ENCODE measurements at regions not wholly inside any gene's neighbourhood (a gene's known extent, or its start where the extent isn't known, plus 50 kb on each side); places are given as distances from the start of the nearest gene placed in this dataset.

- in situ Hi-C loops (cut with HindIII; ENCODE audit: low sequenced_read_pairs): no loop called here
- H3K4me3 ChIP-seq (ENCODE audit: low read depth, low read length): no peak overlapping the region
- DNase-seq (ENCODE audit: low read depth): no peak
- TF ChIP-seq, protein P1, sequence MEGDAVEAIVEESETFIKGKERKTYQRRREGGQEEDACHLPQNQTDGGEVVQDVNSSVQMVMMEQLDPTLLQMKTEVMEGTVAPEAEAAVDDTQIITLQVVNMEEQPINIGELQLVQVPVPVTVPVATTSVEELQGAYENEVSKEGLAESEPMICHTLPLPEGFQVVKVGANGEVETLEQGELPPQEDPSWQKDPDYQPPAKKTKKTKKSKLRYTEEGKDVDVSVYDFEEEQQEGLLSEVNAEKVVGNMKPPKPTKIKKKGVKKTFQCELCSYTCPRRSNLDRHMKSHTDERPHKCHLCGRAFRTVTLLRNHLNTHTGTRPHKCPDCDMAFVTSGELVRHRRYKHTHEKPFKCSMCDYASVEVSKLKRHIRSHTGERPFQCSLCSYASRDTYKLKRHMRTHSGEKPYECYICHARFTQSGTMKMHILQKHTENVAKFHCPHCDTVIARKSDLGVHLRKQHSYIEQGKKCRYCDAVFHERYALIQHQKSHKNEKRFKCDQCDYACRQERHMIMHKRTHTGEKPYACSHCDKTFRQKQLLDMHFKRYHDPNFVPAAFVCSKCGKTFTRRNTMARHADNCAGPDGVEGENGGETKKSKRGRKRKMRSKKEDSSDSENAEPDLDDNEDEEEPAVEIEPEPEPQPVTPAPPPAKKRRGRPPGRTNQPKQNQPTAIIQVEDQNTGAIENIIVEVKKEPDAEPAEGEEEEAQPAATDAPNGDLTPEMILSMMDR (IDR thresholded peaks at IDR 0.05; ENCODE audit: low read depth, low read length, missing control alignments): no peak
Observed at GRCh38 chr9:108382310-108382709, 473.5 kb downstream of the ACTL7B start.

GRCh38 chr9:108377881-108378280 lies 477.9 kb downstream of the ACTL7B start:
- H3K4me3 ChIP-seq (ENCODE audit: low read depth, low read length): no peak overlapping the region
- in situ Hi-C loops (cut with HindIII; ENCODE audit: low sequenced_read_pairs): no loop called here
- no peak for DNase-seq (ENCODE audit: low read depth)
- TF ChIP-seq, protein P1 (IDR thresholded peaks at IDR 0.05; ENCODE audit: low read depth, low read length, missing control alignments): no peak

DNA sequence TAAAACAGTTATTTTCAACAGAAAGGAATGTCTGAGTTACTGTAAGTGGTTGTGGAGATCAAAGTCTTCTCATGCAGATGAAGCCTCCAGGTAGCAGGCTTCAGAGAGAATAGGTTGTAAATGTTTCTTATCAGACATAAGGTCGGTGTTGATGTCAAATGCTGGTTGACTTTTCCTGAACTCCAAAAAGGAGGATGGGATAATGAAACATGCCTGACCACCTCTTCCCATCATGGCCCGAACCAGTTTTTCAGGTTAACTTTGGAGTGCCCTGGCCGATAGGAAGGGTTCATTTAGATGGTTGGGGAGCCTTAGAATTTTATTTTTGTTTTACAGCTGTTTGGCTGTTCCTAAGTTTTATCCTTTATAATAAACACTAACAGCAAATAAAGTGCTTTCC lies 478.4 kb downstream of the ACTL7B start:
- in situ Hi-C loops (cut with HindIII; ENCODE audit: low sequenced_read_pairs): no loop called here
- TF ChIP-seq, protein P1 (IDR thresholded peaks at IDR 0.05; ENCODE audit: low read depth, low read length, missing control alignments): no peak
- no peak overlapping the region for H3K4me3 ChIP-seq (ENCODE audit: low read depth, low read length)
- DNase-seq (ENCODE audit: low read depth): no peak

- in situ Hi-C loops (cut with HindIII; ENCODE audit: low sequenced_read_pairs): no loop called here
- no peak for DNase-seq (ENCODE audit: low read depth)
- TF ChIP-seq, protein P1 (IDR thresholded peaks at IDR 0.05; ENCODE audit: low read depth, low read length, missing control alignments): no peak
- no peak overlapping the region for H3K4me3 ChIP-seq (ENCODE audit: low read depth, low read length)
Observed at GRCh38 chr9:108376140-108376539, 479.6 kb downstream of the ACTL7B start.

DNA sequence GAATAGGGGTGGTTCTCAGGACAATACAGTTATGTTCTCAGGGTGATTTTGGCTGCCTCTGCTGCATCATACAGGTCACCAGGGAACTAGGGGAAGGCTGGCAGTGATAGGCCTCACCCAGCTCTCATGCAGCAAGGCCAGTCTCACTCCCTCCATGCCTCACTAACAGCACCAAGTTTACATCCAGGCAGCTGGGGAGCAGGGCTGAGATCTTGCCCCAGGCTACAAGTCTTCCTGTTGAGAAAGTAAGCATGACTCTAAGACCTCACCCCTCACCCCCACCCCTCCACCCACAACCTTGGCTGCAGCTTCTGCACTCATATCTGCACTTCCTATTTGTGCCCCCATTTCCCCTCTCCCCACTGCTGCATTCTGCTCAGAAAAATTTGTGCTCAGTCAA lies 481.2 kb downstream of the ACTL7B start:
- TF ChIP-seq, protein P1 (IDR thresholded peaks at IDR 0.05; ENCODE audit: low read depth, low read length, missing control alignments): no peak
- in situ Hi-C loops (cut with HindIII; ENCODE audit: low sequenced_read_pairs): no loop called here
- DNase-seq (ENCODE audit: low read depth): no peak
- no peak overlapping the region for H3K4me3 ChIP-seq (ENCODE audit: low read depth, low read length)

GRCh38 chr9:108367188-108367587 lies 488.6 kb downstream of the ACTL7B start:
- TF ChIP-seq, protein P1 (IDR thresholded peaks at IDR 0.05; ENCODE audit: low read depth, low read length, missing control alignments): no peak
- in situ Hi-C loops (cut with HindIII; ENCODE audit: low sequenced_read_pairs): no loop called here
- no peak for DNase-seq (ENCODE audit: low read depth)
- no peak overlapping the region for H3K4me3 ChIP-seq (ENCODE audit: low read depth, low read length)

- in situ Hi-C loops (cut with HindIII; ENCODE audit: low sequenced_read_pairs): no loop called here
- TF ChIP-seq, protein P1 (IDR thresholded peaks at IDR 0.05; ENCODE audit: low read depth, low read length, missing control alignments): no peak
- no peak overlapping the region for H3K4me3 ChIP-seq (ENCODE audit: low read depth, low read length)
- DNase-seq (ENCODE audit: low read depth): no peak
Observed at GRCh38 chr9:108363311-108363710, 492.5 kb downstream of the ACTL7B start.

Data from astrocyte of the cerebellum (primary cell).